ENCODE measurements at regions not wholly inside any gene's neighbourhood (a gene's known extent, or its start where the extent isn't known, plus 50 kb on each side); places are given as distances from the start of the nearest gene placed in this dataset.

DNA sequence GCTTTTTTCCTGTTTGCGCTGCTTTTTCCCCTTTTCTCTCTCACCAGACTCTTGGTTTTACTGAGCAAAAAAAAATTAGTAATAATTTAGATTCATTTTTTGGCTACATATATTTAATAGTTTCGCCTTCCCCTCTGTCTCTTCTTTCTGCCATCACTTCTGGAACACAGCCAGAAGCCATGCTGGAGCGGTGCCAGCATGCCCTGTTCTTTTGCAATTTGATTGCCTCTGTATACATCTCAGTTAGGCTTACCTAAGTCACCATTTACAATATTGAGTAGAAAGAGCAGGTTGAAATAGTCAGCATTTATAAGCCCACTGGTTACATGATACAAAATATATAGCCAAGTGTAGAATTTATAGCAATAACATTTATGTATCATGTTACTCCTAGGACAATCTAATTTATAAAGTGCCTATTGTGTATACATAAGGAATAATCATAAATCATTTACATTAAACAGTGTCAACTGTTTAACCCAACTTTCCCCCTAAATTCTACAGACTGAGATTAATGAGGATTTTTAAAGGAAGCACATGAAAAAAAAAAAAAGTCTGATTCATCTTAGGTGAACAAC lies 413.8 kb upstream of the SOX5 start:
- H3K9me3 ChIP-seq (ENCODE audit: low read length): no peaks in the 10 kb centered on the region
- no peaks in the 10 kb centered on the region for H3K4me1 ChIP-seq (ENCODE audit: insufficient read depth, low read length)
- intact Hi-C loops (cut with micrococcal nuclease): no loop called here
- no peaks in the 10 kb centered on the region for H3F3A ChIP-seq (ENCODE audit: low read length, unreplicated experiment)
- no peaks in the 10 kb centered on the region for H3K27me3 ChIP-seq (ENCODE audit: low read length)
- H3K27ac ChIP-seq (ENCODE audit: low read length): no peak overlapping the region
- ChIA-PET CTCF (no interaction called here), POLR2A (ENCODE audit: unreplicated experiment) (no interaction called here)
- no TSS peak for BruUV-seq (replicated peaks)
- H2AFZ ChIP-seq (ENCODE audit: low read length): no peak overlapping the region
- H4K20me1 ChIP-seq (ENCODE audit: low read length): no peaks in the 10 kb centered on the region
- TF ChIP-seq EZH2phosphoT487 (IDR thresholded peaks at IDR 0.05; ENCODE audit: borderline replicate concordance, low read length) (no peak), EZH2 (IDR thresholded peaks at IDR 0.05; ENCODE audit: low read length, unreplicated experiment) (no peak)
- TF ChIP-seq, protein P1, sequence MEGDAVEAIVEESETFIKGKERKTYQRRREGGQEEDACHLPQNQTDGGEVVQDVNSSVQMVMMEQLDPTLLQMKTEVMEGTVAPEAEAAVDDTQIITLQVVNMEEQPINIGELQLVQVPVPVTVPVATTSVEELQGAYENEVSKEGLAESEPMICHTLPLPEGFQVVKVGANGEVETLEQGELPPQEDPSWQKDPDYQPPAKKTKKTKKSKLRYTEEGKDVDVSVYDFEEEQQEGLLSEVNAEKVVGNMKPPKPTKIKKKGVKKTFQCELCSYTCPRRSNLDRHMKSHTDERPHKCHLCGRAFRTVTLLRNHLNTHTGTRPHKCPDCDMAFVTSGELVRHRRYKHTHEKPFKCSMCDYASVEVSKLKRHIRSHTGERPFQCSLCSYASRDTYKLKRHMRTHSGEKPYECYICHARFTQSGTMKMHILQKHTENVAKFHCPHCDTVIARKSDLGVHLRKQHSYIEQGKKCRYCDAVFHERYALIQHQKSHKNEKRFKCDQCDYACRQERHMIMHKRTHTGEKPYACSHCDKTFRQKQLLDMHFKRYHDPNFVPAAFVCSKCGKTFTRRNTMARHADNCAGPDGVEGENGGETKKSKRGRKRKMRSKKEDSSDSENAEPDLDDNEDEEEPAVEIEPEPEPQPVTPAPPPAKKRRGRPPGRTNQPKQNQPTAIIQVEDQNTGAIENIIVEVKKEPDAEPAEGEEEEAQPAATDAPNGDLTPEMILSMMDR (conservative IDR thresholded peaks at IDR 0.05; ENCODE audit: low read depth, low read length): no peak
- no peaks in the 10 kb centered on the region for H3K36me3 ChIP-seq (ENCODE audit: low read depth, low read length)
- no peak overlapping the region for H3K4me3 ChIP-seq (ENCODE audit: low read length)
- no peaks in the 10 kb centered on the region for H3K79me2 ChIP-seq (ENCODE audit: low read length)
- no peak overlapping the region for H3K4me2 ChIP-seq (ENCODE audit: low read length)
- H3K9ac ChIP-seq (ENCODE audit: low read length): no peak overlapping the region
- ATAC-seq: no peak
- H3K9me2 ChIP-seq (replicated peaks; ENCODE audit: low read length): no peaks in the 10 kb centered on the region
- no peak for DNase-seq

DNA sequence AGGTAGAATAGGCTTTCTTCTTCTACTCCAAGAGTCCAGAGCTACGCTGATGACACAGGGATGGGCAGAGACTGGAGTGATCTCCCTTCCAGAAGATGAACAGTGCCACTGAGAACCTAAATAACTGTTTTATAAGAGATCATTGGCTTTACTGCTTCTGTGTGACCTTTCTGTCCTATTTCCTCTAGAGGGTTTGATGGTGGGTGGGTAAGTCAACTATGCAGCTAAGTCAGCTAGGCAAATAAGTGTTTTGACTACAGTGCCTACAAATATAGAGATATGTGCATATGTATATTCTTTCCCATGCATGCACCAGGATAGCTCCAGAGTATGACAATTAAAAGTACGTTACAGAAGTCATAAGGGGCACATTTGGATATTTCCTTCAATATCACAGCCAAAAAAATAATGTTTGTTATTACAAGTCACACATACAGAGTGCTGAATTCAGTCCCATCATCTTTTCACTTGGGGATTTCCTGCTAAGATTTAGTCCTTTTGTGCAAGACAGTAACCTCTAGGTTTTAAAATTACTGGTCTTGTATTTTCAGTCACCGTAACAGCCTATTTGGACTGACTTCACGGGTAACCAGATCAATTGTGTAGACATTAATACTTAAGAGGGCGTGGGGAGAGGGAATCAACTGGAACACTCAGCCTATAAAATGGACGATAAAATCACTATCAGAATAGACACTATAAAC lies 412.6 kb upstream of the SOX5 start:
- no TSS peak for BruUV-seq (replicated peaks)
- POLR2A ChIA-PET (ENCODE audit: unreplicated experiment): no interaction called here
- Histone ChIP-seq H3K4me1 (ENCODE audit: insufficient read depth, low read length) (no peaks in the 10 kb centered on the region), H3K79me2 (ENCODE audit: low read length) (no peaks in the 10 kb centered on the region), H3K27ac (ENCODE audit: low read length) (no peak overlapping the region), H3K27me3 (ENCODE audit: low read length) (no peaks in the 10 kb centered on the region), H3K4me2 (ENCODE audit: low read length) (no peak overlapping the region), H3F3A (ENCODE audit: low read length, unreplicated experiment) (no peaks in the 10 kb centered on the region), H4K20me1 (ENCODE audit: low read length) (no peaks in the 10 kb centered on the region), H3K9me2 (replicated peaks; ENCODE audit: low read length) (no peaks in the 10 kb centered on the region), H3K9me3 (ENCODE audit: low read length) (no peaks in the 10 kb centered on the region), H3K36me3 (ENCODE audit: low read depth, low read length) (no peaks in the 10 kb centered on the region), H3K4me3 (ENCODE audit: low read length) (no peak overlapping the region), H2AFZ (ENCODE audit: low read length) (no peak overlapping the region), H3K9ac (ENCODE audit: low read length) (no peak overlapping the region)
- no peak for ATAC-seq
- CTCF ChIA-PET: no interaction called here
- intact Hi-C loops (cut with micrococcal nuclease): no loop called here
- TF ChIP-seq, protein P1 (conservative IDR thresholded peaks at IDR 0.05; ENCODE audit: low read depth, low read length): no peak
- TF ChIP-seq EZH2 (IDR thresholded peaks at IDR 0.05; ENCODE audit: low read length, unreplicated experiment): no peak
- TF ChIP-seq EZH2phosphoT487 (IDR thresholded peaks at IDR 0.05; ENCODE audit: borderline replicate concordance, low read length): no peak
- DNase-seq: no peak

DNA sequence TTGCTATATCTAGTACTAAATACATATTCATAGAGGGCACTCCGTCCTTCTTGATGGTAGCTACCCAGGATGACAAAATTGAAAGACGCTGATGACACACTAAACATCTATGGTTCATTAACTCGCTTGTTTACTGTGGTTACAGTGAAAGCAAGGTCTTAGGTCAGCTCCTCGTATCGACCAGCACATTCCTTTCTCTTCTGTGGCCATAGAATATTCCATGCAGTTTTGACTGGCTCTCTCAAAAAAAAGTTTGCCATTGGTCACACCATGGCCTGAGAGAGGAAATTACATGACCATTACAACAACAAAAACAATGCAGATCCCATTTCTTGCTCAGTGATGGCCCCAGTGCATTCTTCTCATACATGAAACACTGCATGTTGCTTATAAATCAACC lies 411.4 kb upstream of the SOX5 start:
- Histone ChIP-seq H2AFZ (ENCODE audit: low read length) (no peak overlapping the region), H3K9me3 (ENCODE audit: low read length) (no peaks in the 10 kb centered on the region), H3K79me2 (ENCODE audit: low read length) (no peaks in the 10 kb centered on the region), H3K4me2 (ENCODE audit: low read length) (no peak overlapping the region), H3K4me1 (ENCODE audit: insufficient read depth, low read length) (no peaks in the 10 kb centered on the region), H3K9me2 (replicated peaks; ENCODE audit: low read length) (no peaks in the 10 kb centered on the region), H4K20me1 (ENCODE audit: low read length) (no peaks in the 10 kb centered on the region), H3K4me3 (ENCODE audit: low read length) (no peak overlapping the region), H3K27me3 (ENCODE audit: low read length) (no peaks in the 10 kb centered on the region), H3K27ac (ENCODE audit: low read length) (no peak overlapping the region), H3K9ac (ENCODE audit: low read length) (no peak overlapping the region), H3K36me3 (ENCODE audit: low read depth, low read length) (no peaks in the 10 kb centered on the region), H3F3A (ENCODE audit: low read length, unreplicated experiment) (no peaks in the 10 kb centered on the region)
- POLR2A ChIA-PET (ENCODE audit: unreplicated experiment): no interaction called here
- BruUV-seq (replicated peaks): no TSS peak
- intact Hi-C loops (cut with micrococcal nuclease): no loop called here
- CTCF ChIA-PET: no interaction called here
- ATAC-seq (no peak), DNase-seq (no peak)
- no peak for TF ChIP-seq EZH2phosphoT487 (IDR thresholded peaks at IDR 0.05; ENCODE audit: borderline replicate concordance, low read length)
- TF ChIP-seq, protein P1 (conservative IDR thresholded peaks at IDR 0.05; ENCODE audit: low read depth, low read length): no peak
- no peak for TF ChIP-seq EZH2 (IDR thresholded peaks at IDR 0.05; ENCODE audit: low read length, unreplicated experiment)

Data from PC-3 (cell line).